GM04504 (cell line): ENCODE measurements at regions not wholly inside any gene's neighbourhood (a gene's known extent, or its start where the extent isn't known, plus 50 kb on each side); places are given as distances from the start of the nearest gene placed in this dataset.

Experiments
- DNase-seq: peaks from one replicate; pipeline ENCODE4 v3.0.0-alpha.2; 2012; ENCODE audit warnings: low read depth

GRCh38 chr13:78426183-78426582, 177.2 kb downstream of the POU4F1 start:
- no peak for DNase-seq

DNA sequence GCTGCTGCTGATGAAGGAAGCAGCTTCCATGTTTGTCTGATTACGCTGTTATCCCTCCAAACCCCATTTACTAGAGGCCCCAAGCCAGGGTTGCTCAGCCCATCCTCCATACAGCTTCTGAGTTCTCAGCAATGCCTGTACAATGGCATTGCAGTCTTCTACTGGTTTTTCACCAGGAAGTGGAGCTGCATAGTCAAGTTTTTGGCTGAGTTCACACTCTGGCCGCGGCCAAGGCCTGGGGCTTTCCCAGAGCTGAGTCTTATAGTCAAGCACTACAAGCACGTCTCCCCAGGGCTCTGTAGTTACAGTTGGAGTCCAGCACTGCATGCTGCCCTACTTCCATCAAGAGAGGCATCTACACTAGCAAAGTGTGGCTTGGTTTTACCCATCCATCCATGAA, 182.5 kb downstream of the POU4F1 start:
- no peak for DNase-seq

GRCh38 chr13:78413887-78414553, 189.3 kb downstream of the POU4F1 start:
- DNase-seq: no peak

DNA sequence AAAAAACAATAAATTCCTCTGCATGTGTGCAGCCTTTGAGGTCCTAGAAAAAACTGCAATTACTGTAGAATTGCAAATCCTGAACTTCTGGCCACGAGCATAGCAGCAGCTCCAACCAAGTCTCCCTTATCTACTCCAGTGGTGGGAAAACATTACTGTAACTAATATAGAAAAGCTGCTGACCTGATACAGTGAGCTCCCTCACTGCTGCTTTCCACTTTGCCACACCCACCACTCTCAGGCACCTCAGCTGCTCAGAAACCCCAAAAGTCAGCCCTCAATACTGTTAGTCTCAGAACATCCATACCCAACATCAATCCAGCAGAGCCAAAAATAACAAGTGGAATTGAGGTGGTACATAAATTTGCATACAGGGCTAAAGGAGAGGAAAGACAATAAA, 192.5 kb downstream of the POU4F1 start:
- no peak for DNase-seq

- no peak for DNase-seq
Observed at GRCh38 chr13:78410164-78410563, 193.2 kb downstream of the POU4F1 start.

DNA sequence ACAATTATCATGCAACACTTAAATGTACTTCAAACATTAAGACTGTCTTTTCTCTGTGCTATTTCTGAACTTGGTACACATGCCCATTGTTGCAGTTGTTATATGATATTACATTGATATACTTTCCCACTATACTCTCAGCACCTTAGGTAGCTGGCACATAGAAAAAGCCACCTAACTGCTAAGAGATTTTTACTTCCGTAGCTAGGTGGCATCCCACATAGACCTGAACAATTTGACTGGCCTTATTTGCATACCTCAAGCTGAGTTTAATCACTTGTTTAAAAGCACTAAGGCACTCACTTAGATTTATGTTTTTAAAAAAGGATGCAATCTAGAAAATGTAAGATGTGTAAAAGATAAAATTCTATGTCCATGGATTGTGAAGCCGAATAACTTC, 194.2 kb downstream of the POU4F1 start:
- DNase-seq: no peak

- DNase-seq: no peak
Observed at GRCh38 chr13:78404846-78405360, 198.4 kb downstream of the POU4F1 start.

GRCh38 chr13:78402708-78403400, 200.5 kb downstream of the POU4F1 start:
- no peak for DNase-seq

- DNase-seq: no peak
Observed at GRCh38 chr13:78401873-78402707, 201.3 kb downstream of the POU4F1 start.

DNA sequence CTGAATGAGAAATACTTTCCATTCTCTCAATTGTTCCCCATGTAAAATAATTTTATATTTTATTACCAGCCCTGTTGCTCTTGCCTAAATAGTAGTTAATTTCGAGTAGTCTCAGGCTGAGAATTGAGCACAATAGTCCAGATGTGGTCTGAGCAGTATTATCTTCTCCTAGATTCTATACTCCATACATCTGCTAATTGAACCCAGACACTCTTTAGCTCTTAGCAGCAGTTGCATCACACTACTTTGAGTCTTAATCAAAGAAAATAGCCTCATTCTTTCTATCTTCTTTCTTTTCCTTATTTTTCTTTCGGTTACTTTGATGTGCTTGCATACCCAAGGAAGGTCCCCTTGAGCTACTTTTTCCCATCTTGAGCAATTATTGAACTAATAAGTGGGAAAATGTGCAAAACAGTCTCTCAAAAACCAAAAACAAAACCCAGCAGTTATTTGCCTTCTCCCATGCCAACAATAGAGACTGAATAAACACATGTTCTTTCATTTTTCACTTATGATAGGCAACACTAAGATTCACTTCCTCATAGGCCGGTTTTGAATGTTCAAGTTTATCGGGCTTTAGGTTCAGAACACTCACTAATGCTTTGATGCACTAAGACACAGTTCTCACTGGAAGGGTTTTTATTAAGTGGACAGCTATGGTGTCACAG, 204.5 kb downstream of the POU4F1 start:
- DNase-seq: no peak

DNA sequence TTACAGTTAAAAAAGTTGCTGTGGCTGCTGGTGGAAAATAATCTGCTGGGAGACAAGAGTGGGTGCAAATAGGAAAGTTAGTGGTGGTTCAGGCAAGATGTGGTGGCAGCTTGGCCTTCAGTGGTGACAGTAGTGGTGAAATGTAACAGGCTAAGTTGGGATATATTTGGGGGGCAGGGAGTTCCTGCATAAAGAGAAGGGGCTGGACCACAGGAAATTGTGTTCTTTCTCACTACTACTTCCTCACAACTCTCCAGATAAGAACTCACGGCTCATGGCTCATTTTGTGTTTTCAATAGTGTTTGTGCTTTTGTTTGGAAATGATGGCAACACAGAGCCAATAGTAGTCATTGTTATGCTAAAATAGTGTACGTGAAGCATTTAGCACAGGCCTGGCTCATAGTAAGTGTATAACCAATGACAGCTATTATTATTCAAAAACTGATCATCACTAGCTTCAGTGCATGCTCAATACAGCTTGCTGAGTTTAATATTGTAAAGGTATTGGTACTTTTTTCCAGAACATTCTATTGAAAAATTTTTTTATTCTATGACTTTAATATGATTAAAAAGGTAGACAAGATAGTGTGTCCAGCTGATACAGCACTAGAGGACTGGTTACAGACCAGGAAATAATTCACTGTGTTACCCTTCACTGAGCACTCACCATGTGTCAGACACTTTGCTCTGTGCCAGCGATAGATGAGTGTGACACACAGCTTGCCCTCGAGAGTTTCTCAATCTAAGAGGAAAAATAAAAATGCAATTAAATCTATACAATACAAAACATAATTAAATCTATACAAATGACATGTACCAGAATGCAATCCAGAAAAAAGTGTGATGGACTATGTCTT, 209.8 kb downstream of the POU4F1 start:
- DNase-seq: no peak

GRCh38 chr13:78383899-78384298, 219.5 kb downstream of the POU4F1 start:
- DNase-seq: no peak

DNA sequence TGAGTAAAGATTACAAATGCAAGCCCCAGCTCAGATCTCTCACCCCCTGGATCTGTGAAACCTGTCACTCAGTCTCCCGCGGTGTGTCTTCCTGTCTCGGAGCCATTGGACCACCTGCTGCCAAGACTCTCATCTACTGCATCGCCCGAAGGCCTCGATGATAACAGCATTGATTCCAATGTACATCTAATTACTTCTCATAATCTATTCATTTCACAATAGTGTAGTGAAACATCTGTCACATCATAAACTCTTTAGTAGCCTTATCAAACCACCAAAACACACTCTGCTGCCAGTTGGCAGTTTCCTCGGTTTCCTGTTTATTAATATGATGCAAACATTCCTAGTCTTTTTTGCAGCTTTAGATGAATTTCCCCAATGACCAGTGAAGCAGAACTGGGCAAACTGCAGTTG, 220.3 kb downstream of the POU4F1 start:
- DNase-seq: no peak

GRCh38 chr13:78382491-78382890, 220.9 kb downstream of the POU4F1 start:
- no peak for DNase-seq

DNA sequence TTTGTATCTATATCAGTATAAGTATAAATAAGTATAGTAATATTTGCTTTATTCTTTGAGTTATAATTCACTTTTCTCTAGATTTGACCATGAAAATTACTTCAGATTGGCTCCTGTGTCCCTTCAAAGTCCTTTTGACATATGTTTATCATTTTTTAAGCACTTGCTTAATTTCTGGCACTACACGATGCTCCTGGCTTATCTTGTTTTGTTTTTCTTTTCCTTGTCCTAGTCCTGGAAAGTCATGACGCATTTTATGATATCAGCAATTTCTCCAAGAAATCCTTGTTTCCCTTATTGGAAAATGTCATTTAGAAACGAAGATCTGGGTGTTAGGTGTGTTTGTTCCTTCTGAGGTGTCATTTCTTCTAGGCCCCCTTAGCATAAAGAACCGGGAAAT, 226.5 kb downstream of the POU4F1 start:
- no peak for DNase-seq

DNA sequence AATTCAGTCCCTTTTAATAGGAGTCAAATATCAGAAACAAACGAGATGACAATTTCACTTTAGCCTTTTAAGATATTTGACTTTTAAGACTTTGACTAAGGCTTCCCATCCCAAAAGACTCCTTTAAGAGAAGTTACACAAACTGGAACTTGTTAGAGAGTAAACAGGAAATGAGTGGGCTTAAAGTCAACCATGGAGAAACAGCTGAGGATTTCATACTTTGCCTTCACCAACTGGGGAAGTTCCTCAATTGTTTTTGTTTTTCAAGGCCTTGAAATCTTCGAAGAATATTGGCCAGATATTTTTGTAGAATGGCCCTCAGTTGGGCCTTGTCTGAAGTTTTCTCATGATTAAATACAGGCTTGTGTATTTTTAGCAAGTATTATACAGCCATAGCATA, 227.3 kb downstream of the POU4F1 start:
- DNase-seq: no peak

GRCh38 chr13:78372581-78372980, 230.8 kb downstream of the POU4F1 start:
- no peak for DNase-seq

- DNase-seq: no peak
Observed at GRCh38 chr13:78370231-78370630, 233.1 kb downstream of the POU4F1 start.

- no peak for DNase-seq
Observed at GRCh38 chr13:78364711-78365110, 238.6 kb downstream of the POU4F1 start.

GRCh38 chr13:78341032-78341431, 262.3 kb downstream of the POU4F1 start:
- DNase-seq: no peak

DNA sequence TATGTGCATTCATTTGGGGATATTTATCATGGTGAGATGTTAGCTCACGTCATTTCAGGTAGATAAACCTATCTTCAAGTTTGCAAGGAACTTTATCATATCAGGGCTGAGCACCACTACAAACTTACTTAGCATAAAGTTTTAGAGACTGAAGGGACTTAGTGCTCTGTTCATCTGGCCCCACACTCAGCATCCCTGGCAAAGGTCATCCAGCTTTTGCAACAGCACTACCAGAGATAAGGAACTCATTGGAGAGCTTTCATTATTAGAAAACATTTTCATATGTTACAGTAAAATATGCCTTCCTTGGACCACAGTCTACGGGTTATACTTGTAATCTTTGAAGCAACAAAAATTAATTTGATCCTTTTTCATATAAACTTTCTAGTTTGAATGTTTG, 263.4 kb downstream of the POU4F1 start:
- DNase-seq: no peak
